Lower leg skin (tissue), 4 donors: ENCODE measurements at regions not wholly inside any gene's neighbourhood (a gene's known extent, or its start where the extent isn't known, plus 50 kb on each side); places are given as distances from the start of the nearest gene placed in this dataset.
"Not testable (repeated sequence)": the region's sequence is repeated elsewhere in the genome, so short reads cannot be mapped to it uniquely, and the experiment has no call there.

ENCODE experiments used
- DNase-seq, 2 donors: peaks; one replicate each; pipeline ENCODE4 v3.0.0-alpha.2; 2019; ENCODE audit warnings: low spot score in 2 of 2
- H3K4me3 ChIP-seq: fragments of 200-600 bp; sonication (generic); 2 replicates; pipeline ENCODE4 v1.5.1; 2017; ENCODE audit warnings: mild to moderate bottlenecking, low read depth; ENCODE audit not compliant: poor library complexity, severe bottlenecking
- CTCF ChIP-seq, 3 donors: fragments of 450-650 bp; IDR thresholded peaks; one replicate each; pipeline ENCODE4 v1.5.1; 2016; ENCODE audit warnings: antibody characterized with exemption in 3 of 3, mild to moderate bottlenecking in 3 of 3, moderate library complexity in 2 of 3
- POLR2A ChIP-seq, 2 donors: fragments of 450-650 bp; IDR thresholded peaks; one replicate each; pipeline ENCODE4 v1.6.1; 2016 to 2017; ENCODE audit warnings: antibody characterized with exemption in 2 of 2, mild to moderate bottlenecking in 1 of 2, moderate library complexity in 1 of 2
- WGBS, 2 donors: methylation state at CpG; one replicate each; pipeline ENCODE4 v1.1.5; 2018; 5-methylcytosine and 5-hydroxymethylcytosine counted together
- intact Hi-C: fragments of 100-400 bp; cut with DNase I; formaldehyde crosslinking; loops from one replicate; pipeline ENCODE4 v1.15.0; 2023; ENCODE audit warnings: low total_unique reads

- DNase-seq = no peak
- intact Hi-C loops = no loop called here
- WGBS, 2 donors = 77 to 81% methylated on average over 1 of the region's 1 CpG
- no peak overlapping the region for H3K4me3 ChIP-seq
- TF ChIP-seq CTCF (IDR thresholded peaks at IDR 0.05) (no peak), POLR2A (IDR thresholded peaks at IDR 0.05) (no peak)
These were observed 69.8 kb upstream of the WARS2 start for GRCh38 chr1:119210296-119210649.

- intact Hi-C loops, H3K4me3 ChIP-seq, DNase-seq: not testable (repeated sequence)
- 57 to 77% methylated on average over 1 of the region's 1 CpG for WGBS, 2 donors
These were observed 72.8 kb upstream of the WARS2 start for GRCh38 chr1:119213213-119213612.

- intact Hi-C loops, DNase-seq, H3K4me3 ChIP-seq: not testable (repeated sequence)
- WGBS, 2 donors = 83 to 96% methylated on average over 1 to 6 of the region's 6 CpGs
These were observed 74.5 kb upstream of the WARS2 start for GRCh38 chr1:119214961-119215360.

- TF ChIP-seq POLR2A (IDR thresholded peaks at IDR 0.05) = no peak
- no peak for TF ChIP-seq CTCF (IDR thresholded peaks at IDR 0.05)
These were observed 76.9 kb upstream of the WARS2 start for GRCh38 chr1:119217309-119217828.

GRCh38 chr1:119219711-119220110, 79.3 kb upstream of the WARS2 start:
- no peak for DNase-seq
- intact Hi-C loops = no loop called here
- H3K4me3 ChIP-seq = no peak overlapping the region
- TF ChIP-seq CTCF (IDR thresholded peaks at IDR 0.05) (no peak), POLR2A (IDR thresholded peaks at IDR 0.05) (no peak)
- 68 to 80% methylated on average over 4 of the region's 4 CpGs for WGBS, 2 donors

More at GRCh38 chr1:119217309-119217828, 76.9 kb upstream of the WARS2 start:
- no peak for DNase-seq
- intact Hi-C loops = no loop called here
- no peak overlapping the region for H3K4me3 ChIP-seq

GRCh38 chr1:119220991-119221390, 80.5 kb upstream of the WARS2 start:
- TF ChIP-seq POLR2A (IDR thresholded peaks at IDR 0.05) (no peak), CTCF (IDR thresholded peaks at IDR 0.05) (no peak)
- no peak overlapping the region for H3K4me3 ChIP-seq
- no peak for DNase-seq
- intact Hi-C loops = no loop called here

GRCh38 chr1:119222271-119222670, 81.8 kb upstream of the WARS2 start:
- DNase-seq = no peak
- TF ChIP-seq POLR2A (IDR thresholded peaks at IDR 0.05) = no peak
- TF ChIP-seq CTCF (IDR thresholded peaks at IDR 0.05) = no peak
- 91 to 95% methylated on average over 5 of the region's 5 CpGs for WGBS, 2 donors
- intact Hi-C loops = no loop called here
- no peak overlapping the region for H3K4me3 ChIP-seq
